NCI-H748 treated with DMSO at 0.1 percent for 48 hours (cell line): ENCODE measurements at regions not wholly inside any gene's neighbourhood (a gene's known extent, or its start where the extent isn't known, plus 50 kb on each side); places are given as distances from the start of the nearest gene placed in this dataset.

Experiments
- DNase-seq: peaks from one replicate; lab custom pipeline; 2025; lab: John Stamatoyannopoulos, UW

GRCh38 chr14:80146941-80147340 lies 64.4 kb downstream of the DIO2 start:
- DNase-seq = no peak

DNA sequence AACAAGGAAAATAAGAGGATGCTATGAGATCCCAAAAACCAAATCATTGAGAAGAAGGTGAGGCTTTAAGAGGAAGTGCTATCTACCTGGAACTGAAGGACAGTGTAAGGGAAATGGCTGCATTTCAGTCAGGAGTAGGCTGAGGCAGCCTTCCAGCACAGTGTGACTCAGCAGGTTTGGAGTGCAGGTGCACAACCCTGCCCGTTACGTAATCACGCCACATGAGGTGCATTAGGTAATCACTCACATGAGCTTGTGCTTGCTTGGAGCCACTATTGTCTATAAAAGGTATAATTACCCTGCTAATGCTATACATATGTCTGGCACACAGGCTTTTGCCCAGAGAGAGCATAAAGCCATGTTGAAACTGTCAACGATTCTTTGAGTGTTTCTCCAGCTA lies 74.9 kb downstream of the DIO2 start:
- DNase-seq = no peak

DNA sequence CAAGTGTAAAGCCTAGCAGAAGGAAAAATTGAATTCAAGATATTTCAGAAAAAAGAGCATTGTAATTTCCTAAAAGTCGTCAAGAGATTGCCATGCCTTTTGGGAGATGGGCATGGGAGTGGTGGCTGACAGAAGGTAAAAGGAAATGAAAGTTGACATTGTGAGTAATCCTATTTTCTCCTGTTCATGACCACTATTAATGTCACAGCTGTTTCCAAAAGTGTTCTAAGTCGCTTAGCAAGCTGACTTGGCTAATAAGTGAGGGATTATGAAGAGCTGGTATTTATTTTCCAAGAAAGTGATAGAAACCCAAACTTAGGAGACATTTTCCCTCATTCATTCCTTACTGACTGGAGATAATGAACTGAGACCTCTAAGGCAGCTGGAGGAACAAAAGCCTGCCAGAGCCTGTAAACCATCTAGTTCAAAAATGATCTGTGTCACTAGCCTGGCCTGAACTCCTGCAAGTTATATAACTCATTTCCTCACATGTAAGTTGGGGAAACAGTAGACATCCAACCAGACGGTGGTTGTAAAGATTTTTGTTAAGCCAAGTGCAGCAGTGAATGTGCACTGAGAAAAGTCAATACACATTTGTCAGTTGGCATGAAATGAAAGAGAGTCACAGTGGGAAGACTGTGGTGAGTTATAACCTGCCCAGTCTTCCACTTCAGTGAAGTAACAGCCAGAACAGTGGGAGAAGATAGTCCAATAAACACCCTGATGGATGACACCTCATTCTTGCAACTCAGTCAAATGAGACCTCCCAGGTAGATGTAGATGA lies 75.8 kb downstream of the DIO2 start:
- no peak for DNase-seq

- no peak for DNase-seq
Measured at GRCh38 chr14:80134321-80134720, 77.0 kb downstream of the DIO2 start.

DNA sequence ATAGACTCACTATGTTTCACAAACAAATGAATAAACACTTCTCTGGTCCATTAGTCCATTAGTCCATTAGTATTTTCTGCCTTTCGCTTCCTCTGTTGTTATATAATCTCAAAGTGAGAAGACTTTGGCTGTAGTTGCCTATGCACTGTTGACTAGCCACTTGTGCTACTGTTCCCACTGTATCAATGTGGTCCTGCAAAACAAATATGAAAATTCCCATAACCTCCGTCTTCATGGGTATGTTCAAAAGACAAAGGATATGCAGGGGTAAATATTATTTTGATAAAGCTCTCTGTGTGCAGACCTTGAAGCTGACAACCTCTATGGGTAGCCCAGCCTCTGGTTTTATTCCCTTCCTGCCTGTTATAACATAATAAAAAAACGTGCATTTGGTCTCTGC lies 77.8 kb downstream of the DIO2 start:
- DNase-seq = no peak

- no peak for DNase-seq
Measured at GRCh38 chr14:80127466-80127865, 83.8 kb downstream of the DIO2 start.

DNA sequence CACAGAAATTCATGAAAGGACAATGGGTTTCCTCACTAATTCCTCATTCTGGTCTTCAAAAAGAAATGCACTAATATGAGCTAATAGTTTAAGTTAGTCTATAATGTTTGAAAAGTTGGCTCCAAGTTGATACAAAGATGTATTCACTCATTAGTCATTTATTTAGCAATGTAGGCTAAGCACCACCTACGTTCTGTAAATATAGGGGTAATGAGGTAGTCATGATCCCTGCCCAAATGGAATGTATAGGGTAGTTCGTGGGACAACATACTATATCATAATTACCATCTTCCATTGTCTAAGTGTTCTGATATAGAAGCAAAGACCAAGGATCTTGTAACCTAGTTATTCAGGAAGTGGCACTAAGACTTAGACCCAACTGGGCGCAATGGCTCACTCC lies 86.5 kb downstream of the DIO2 start:
- DNase-seq = no peak

DNA sequence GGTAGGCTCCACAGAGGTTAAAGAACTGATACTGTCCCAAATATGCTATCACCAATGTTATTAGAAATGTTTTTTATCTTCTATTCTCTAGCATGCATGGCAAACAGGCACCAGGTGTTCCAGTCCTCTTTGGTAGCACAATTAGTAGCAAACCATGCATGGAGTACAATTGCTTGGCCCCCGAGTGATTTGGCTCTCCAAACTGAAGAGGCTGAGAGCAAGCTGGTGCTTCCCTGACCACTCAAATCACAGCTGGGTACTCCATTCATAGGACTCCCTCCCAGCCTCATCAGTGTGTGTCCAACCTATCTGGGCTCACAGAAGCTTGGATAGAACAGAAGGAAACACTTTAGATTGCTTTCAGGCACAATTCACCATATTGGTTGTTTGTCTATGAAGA lies 93.4 kb downstream of the DIO2 start:
- DNase-seq = no peak

GRCh38 chr14:80116157-80116556 lies 95.1 kb downstream of the DIO2 start:
- DNase-seq = no peak

- no peak for DNase-seq
Measured at GRCh38 chr14:80110721-80111120, 100.6 kb downstream of the DIO2 start.

DNA sequence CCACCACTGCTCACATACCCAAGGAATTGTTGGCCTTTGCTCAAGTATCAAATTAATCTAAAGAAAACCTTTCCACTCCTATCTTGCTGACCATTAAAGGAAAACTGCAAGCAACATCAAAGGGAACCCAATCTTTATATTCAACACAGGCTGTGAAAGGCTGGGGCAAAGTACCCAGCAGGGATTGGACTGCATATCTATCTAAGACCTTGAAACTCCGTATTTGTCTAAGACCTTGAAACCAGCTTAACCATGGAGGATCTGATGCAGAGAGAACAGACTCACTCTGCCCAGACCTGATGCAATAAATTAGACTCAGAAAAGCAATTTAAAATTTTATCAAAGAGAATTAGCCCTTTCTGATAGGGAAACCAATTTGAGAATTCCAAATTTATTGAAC lies 102.2 kb downstream of the DIO2 start:
- DNase-seq = no peak

DNA sequence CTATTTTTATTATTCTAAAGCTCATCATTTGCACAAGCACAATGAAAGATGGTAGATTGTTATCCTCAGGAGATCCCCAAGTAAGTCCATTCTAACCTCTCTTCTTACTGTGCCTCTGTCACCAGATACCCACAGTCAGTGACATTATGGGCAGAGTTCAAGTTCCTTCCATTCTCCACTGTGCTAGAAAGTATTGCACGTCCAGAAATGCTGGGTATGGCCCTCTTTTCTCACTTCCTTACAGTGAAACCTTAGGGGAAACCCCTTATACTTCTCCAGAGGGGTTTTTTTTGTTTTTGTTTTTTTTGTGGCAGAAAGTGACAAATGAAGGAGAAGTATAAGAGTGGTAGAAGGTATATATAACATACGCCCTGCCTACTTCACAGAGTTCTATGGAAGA lies 102.9 kb downstream of the DIO2 start:
- no peak for DNase-seq

GRCh38 chr14:80105488-80105994 lies 105.8 kb downstream of the DIO2 start:
- DNase-seq = no peak

GRCh38 chr14:80101835-80102234 lies 109.5 kb downstream of the DIO2 start:
- DNase-seq = no peak

GRCh38 chr14:80100681-80101080 lies 110.6 kb downstream of the DIO2 start:
- no peak for DNase-seq

DNA sequence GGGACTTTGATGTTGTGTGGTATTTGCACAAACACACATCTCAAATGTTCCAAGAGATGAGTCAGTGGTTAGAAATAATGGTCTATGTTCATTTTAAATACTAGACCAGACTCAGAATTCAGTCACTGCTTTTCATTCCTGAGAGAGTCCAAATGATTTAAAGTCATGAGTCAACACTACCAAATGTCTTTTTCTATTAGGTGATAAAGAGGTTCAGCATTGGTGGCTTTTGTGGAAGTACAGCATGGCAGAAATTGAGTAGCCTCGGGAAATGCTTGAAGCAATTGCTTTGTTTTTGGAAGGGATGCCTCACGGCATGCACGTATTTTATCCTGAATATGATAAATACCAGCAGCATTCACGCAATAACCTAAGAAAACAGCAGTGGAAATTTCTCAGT lies 115.7 kb downstream of the DIO2 start:
- DNase-seq = no peak

DNA sequence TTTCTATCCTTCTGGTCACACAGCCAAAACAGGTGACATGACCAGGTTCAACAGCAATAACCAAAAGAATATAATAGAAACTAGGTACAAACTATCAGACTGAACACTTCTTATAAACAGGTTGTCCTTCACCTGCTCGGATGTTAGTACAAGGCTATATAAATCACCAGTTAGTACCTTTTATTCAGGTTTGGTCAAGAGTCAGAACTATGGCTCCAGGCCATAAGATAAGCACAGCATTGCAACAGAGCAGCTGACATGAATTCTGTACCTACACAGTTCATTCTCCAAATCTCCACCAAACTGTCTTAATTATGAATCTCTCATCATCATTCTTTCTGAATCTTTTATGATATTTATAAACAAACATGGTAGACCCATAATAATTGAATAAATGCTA lies 123.9 kb downstream of the DIO2 start:
- DNase-seq = no peak

- no peak for DNase-seq
Measured at GRCh38 chr14:80084196-80084595, 127.1 kb downstream of the DIO2 start.

- no peak for DNase-seq
Measured at GRCh38 chr14:80080601-80081000, 130.7 kb downstream of the DIO2 start.

GRCh38 chr14:80078501-80078900 lies 132.8 kb downstream of the DIO2 start:
- no peak for DNase-seq

DNA sequence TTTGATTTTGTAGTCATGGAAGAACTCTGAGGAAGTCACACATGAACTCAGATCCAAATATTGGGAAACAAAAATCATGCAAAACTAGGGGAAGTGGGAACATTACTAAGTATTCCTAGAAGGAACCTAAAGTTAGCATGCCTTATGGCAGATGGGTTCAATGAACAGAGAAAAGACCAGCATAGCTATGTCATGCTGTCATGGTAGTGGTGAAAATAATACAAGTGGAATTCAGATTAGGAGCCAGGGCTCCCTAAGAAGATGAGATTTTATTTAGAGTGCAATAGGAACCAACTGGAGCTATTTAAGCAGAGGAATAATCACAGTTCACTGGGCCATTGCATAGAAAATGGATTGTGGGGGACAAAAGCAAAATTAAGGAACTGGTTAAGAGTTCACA lies 134.0 kb downstream of the DIO2 start:
- DNase-seq = no peak

DNA sequence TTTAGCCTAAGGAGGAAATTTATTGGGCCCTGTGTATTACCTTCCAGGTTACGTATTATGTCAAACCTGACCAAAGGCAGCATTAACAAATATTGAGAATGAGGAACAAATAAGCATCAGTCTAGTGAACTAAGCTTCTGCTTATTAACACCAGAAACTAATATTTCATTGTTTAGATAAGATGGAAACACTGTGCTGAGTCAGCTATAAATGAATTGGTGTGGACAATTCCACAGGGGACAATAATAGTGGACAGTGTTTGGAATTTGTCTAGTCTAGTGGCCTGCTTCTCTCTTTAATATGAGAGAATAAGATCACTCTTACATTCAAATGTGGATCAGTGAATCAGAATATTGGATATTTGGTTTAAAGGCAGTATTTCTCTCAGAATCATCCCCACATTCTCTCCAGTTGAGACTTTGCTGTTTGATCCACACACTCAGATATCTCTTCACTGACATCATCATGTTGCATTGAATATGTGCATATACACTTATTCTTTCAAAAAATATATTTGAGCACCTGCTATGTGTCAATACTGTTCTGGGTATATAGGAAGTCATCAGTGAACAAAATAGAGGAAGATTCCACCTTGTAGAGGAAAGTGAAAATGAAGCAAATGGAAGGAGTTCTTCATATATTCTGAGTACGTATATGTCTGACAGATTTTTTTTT lies 136.3 kb downstream of the DIO2 start:
- no peak for DNase-seq

- no peak for DNase-seq
Measured at GRCh38 chr14:80059041-80059440, 152.3 kb downstream of the DIO2 start.

DNA sequence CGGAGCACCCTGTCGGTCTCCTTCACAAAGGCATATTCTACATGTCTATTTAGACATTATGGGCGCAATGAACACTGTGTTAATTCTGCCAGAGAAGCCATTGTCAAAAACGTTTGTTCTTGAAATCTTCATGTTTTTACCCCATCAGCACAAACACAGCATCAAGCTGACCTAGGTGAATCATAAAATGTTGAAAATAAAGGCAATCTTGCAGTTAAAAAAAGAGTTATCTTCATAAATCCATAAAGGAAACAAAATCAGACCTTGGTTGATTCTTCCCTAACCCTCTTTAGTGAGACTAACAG lies 154.9 kb downstream of the DIO2 start:
- DNase-seq = no peak
